Trophoblast cell (in vitro differentiated cells and primary cell): ENCODE measurements at regions not wholly inside any gene's neighbourhood (a gene's known extent, or its start where the extent isn't known, plus 50 kb on each side); places are given as distances from the start of the nearest gene placed in this dataset.
A peak's percentile ranks its signal among the peaks of the same experiment; 100 is the strongest.

Experiments
- DNase-seq, 2 donors: peaks; one replicate each; pipeline ENCODE4 v3.0.0-alpha.2; 2016
- H2AFZ ChIP-seq: 2 replicates; pipeline ENCODE4 v1.6.1; 2013; ENCODE audit warnings: low read length, moderate library complexity, mild to moderate bottlenecking; ENCODE audit not compliant: insufficient read depth, poor library complexity
- H2AK5ac ChIP-seq: 2 replicates; pipeline ENCODE4 v1.6.1; 2013; ENCODE audit warnings: mild to moderate bottlenecking, low read length
- H2BK120ac ChIP-seq: 2 replicates; pipeline ENCODE4 v1.6.1; 2013; ENCODE audit warnings: low read length, mild to moderate bottlenecking, moderate library complexity; ENCODE audit not compliant: insufficient read depth, poor library complexity
- H2BK12ac ChIP-seq: 2 replicates; pipeline ENCODE4 v1.6.1; 2013; ENCODE audit warnings: mild to moderate bottlenecking, low read length, moderate library complexity
- H2BK5ac ChIP-seq: 2 replicates; pipeline ENCODE4 v1.6.1; 2013; ENCODE audit warnings: low read length, low read depth, moderate library complexity, mild to moderate bottlenecking; ENCODE audit not compliant: poor library complexity
- H3K14ac ChIP-seq: 2 replicates; pipeline ENCODE4 v1.6.1; 2013; ENCODE audit warnings: mild to moderate bottlenecking, low read length
- H3K18ac ChIP-seq: 2 replicates; pipeline ENCODE4 v1.6.1; 2013; ENCODE audit warnings: mild to moderate bottlenecking, low read length
- H3K23ac ChIP-seq: 2 replicates; pipeline ENCODE4 v1.6.1; 2013; ENCODE audit warnings: low read length
- H3K27ac ChIP-seq: 2 replicates; pipeline ENCODE4 v1.5.1; 2013; ENCODE audit warnings: low read depth, mild to moderate bottlenecking, inconsistent platforms, low read length, moderate library complexity
- H3K27me3 ChIP-seq: 2 replicates; pipeline ENCODE4 v1.6.1; 2013; ENCODE audit warnings: inconsistent platforms, mild to moderate bottlenecking, low read length, moderate library complexity; ENCODE audit not compliant: insufficient read depth
- H3K36me3 ChIP-seq, 2 experiments: 1 replicate in 1 of 2; 2 replicates in 1 of 2; pipeline ENCODE4 v1.6.1; 2013; ENCODE audit warnings: low read length in 2 of 2, mild to moderate bottlenecking in 2 of 2, moderate library complexity in 1 of 2; ENCODE audit not compliant: insufficient read depth in 2 of 2, control insufficient read depth in 1 of 2
- H3K4ac ChIP-seq: 2 replicates; pipeline ENCODE4 v1.6.1; 2013; ENCODE audit warnings: low read depth, mild to moderate bottlenecking, low read length, moderate library complexity
- H3K4me1 ChIP-seq, 2 experiments: 1 replicate in 1 of 2; 2 replicates in 1 of 2; pipeline ENCODE4 v1.6.1; 2013; ENCODE audit warnings: low read length in 2 of 2, mild to moderate bottlenecking in 2 of 2, moderate library complexity in 1 of 2; ENCODE audit not compliant: insufficient read depth in 2 of 2, control insufficient read depth in 1 of 2
- H3K4me2 ChIP-seq: 2 replicates; pipeline ENCODE4 v1.6.1; 2013; ENCODE audit warnings: inconsistent platforms, mild to moderate bottlenecking, low read length, moderate library complexity
- H3K4me3 ChIP-seq: 2 replicates; pipeline ENCODE4 v1.5.1; 2013; ENCODE audit warnings: mild to moderate bottlenecking, low read depth, low read length, inconsistent platforms
- H3K79me1 ChIP-seq: one replicate; pipeline ENCODE4 v1.6.1; 2013; ENCODE audit warnings: low read length
- H3K79me2 ChIP-seq: 2 replicates; pipeline ENCODE4 v1.6.1; 2013; ENCODE audit warnings: low read length, mild to moderate bottlenecking; ENCODE audit not compliant: control insufficient read depth, insufficient read depth, poor library complexity
- H3K9ac ChIP-seq: 2 replicates; pipeline ENCODE4 v1.6.1; 2013; ENCODE audit warnings: mild to moderate bottlenecking, low read length
- H3K9me3 ChIP-seq: 2 replicates; pipeline ENCODE4 v1.6.1; 2013; ENCODE audit warnings: low read depth, mild to moderate bottlenecking, control low read depth, inconsistent platforms, low read length; ENCODE audit not compliant: insufficient read depth
- H4K12ac ChIP-seq: 2 replicates; pipeline ENCODE4 v1.6.1; 2013; ENCODE audit warnings: low read depth, mild to moderate bottlenecking, low read length, moderate library complexity
- H4K8ac ChIP-seq: 2 replicates; pipeline ENCODE4 v1.6.1; 2013; ENCODE audit warnings: low read depth, mild to moderate bottlenecking, low read length, moderate library complexity
- H4K91ac ChIP-seq: one replicate; pipeline ENCODE4 v1.6.1; 2013; ENCODE audit warnings: low read depth, mild to moderate bottlenecking, low read length, moderate library complexity
- WGBS: extraction: QIAGEN DNeasy Blood & Tissue Kit; methylation state at CpG from one replicate; pipeline ENCODE4 v1.1.7; 2013; ENCODE audit warnings: missing lambda C conversion rate; ENCODE audit not compliant: insufficient read length, insufficient coverage; ENCODE audit errors: extremely low coverage; 5-methylcytosine and 5-hydroxymethylcytosine counted together

GRCh38 chr6:153210083-153210482 is 79.0 kb upstream of the RGS17 start:
- no peak overlapping the region for H4K8ac ChIP-seq
- no peak overlapping the region for H3K4me3 ChIP-seq
- no peaks in the 10 kb centered on the region for H3K9me3 ChIP-seq
- H3K79me1 ChIP-seq, result peaks cover 2% of the 10 kb centered on the region
- no peaks in the 10 kb centered on the region for H3K27me3 ChIP-seq
- H3K36me3 ChIP-seq, result no peaks in the 10 kb centered on the region
- no peaks in the 10 kb centered on the region for H3K4me1 ChIP-seq
- H2BK12ac ChIP-seq, result no peak overlapping the region
- no peak overlapping the region for H3K23ac ChIP-seq
- no peak overlapping the region for H3K9ac ChIP-seq
- H3K18ac ChIP-seq, result no peak overlapping the region
- H3K4me2 ChIP-seq, result no peak overlapping the region
- H2BK120ac ChIP-seq, result no peak overlapping the region
- WGBS, result no CpG with 5 or more reads among the region's 5 CpGs
- H3K4ac ChIP-seq, result no peak overlapping the region
- no peak overlapping the region for H2AK5ac ChIP-seq
- no peaks in the 10 kb centered on the region for H3K79me2 ChIP-seq
- H4K91ac ChIP-seq, result no peak overlapping the region
- no peak for DNase-seq
- no peak overlapping the region for H2BK5ac ChIP-seq
- H3K27ac ChIP-seq, result no peak overlapping the region
- H3K14ac ChIP-seq, result no peak overlapping the region
- no peak overlapping the region for H4K12ac ChIP-seq
- H2AFZ ChIP-seq, result no peak overlapping the region

DNA sequence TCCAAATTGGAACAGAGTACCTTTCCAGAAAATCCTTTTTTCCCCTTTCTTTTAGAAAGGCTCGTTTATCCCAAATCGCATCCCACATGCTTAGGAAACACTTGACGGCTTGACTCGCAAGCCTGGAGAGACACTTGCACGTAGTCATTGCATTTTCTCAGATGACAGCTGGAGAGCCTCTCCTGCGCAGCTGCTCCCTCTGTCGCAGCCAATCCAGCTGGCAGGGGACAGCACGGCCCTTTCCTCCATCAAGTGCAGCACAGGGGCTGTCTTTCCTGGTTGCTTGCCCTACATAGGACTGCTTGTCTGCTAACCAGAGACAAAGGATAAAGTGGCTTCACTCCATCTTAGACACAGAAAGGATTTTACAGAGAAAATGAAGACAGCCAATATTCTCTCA is 77.6 kb upstream of the RGS17 start:
- no peaks in the 10 kb centered on the region for H3K79me2 ChIP-seq
- no peak for DNase-seq
- WGBS, result no CpG with 5 or more reads among the region's 8 CpGs

DNA sequence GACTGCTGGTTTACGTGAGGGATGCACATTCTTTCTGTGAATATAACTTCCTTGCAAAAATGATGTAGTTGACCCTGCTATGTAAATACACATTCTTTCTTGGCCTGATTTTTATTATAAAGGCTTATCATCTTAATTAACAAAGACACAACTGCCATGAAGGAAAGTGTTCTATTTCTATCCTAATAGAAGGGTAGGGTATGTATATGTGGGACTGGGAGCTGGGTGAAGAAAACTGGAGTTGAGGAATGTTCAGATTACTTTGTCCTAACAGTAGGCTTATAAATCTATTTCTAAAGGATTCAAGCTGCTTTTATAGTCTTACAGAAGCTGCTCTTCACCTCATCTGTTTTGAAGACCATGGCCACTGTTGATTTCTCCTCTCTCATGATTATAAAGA is 76.5 kb upstream of the RGS17 start:
- no peaks in the 10 kb centered on the region for H3K79me2 ChIP-seq
- no peak overlapping the region for H3K9ac ChIP-seq
- DNase-seq, result no peak
- no peak overlapping the region for H3K14ac ChIP-seq
- H2AK5ac ChIP-seq, result no peak overlapping the region
- H3K79me1 ChIP-seq, result peaks cover 2% of the 10 kb centered on the region
- no CpG with 5 or more reads among the region's 1 CpG for WGBS
- no peaks in the 10 kb centered on the region for H3K4me1 ChIP-seq
- H3K23ac ChIP-seq, result no peak overlapping the region
- H3K27ac ChIP-seq, result no peak overlapping the region
- H2BK5ac ChIP-seq, result no peak overlapping the region
- no peak overlapping the region for H2BK12ac ChIP-seq
- H4K91ac ChIP-seq, result no peak overlapping the region
- H2AFZ ChIP-seq, result no peak overlapping the region
- H4K12ac ChIP-seq, result no peak overlapping the region
- no peak overlapping the region for H2BK120ac ChIP-seq
- H3K36me3 ChIP-seq, result no peaks in the 10 kb centered on the region
- H3K27me3 ChIP-seq, result no peaks in the 10 kb centered on the region
- H3K18ac ChIP-seq, result no peak overlapping the region
- H3K4me2 ChIP-seq, result no peak overlapping the region
- H4K8ac ChIP-seq, result no peak overlapping the region
- no peaks in the 10 kb centered on the region for H3K9me3 ChIP-seq
- no peak overlapping the region for H3K4me3 ChIP-seq
- H3K4ac ChIP-seq, result no peak overlapping the region

More for the DNA sequence above, 77.6 kb upstream of the RGS17 start:
- H4K8ac ChIP-seq, result no peak overlapping the region
- H3K14ac ChIP-seq, result no peak overlapping the region
- no peak overlapping the region for H3K4ac ChIP-seq
- peaks cover 2% of the 10 kb centered on the region for H3K79me1 ChIP-seq
- H3K27ac ChIP-seq, result no peak overlapping the region
- H2AK5ac ChIP-seq, result no peak overlapping the region
- H3K4me3 ChIP-seq, result peak overlapping the region; percentile 37
- no peaks in the 10 kb centered on the region for H3K27me3 ChIP-seq
- no peak overlapping the region for H3K4me2 ChIP-seq
- H3K9ac ChIP-seq, result no peak overlapping the region
- H4K91ac ChIP-seq, result no peak overlapping the region
- no peaks in the 10 kb centered on the region for H3K4me1 ChIP-seq
- no peaks in the 10 kb centered on the region for H3K36me3 ChIP-seq
- no peaks in the 10 kb centered on the region for H3K9me3 ChIP-seq
- no peak overlapping the region for H3K23ac ChIP-seq
- no peak overlapping the region for H2BK120ac ChIP-seq
- no peak overlapping the region for H2AFZ ChIP-seq
- H4K12ac ChIP-seq, result no peak overlapping the region
- H2BK12ac ChIP-seq, result no peak overlapping the region
- H3K18ac ChIP-seq, result no peak overlapping the region
- H2BK5ac ChIP-seq, result no peak overlapping the region

DNA sequence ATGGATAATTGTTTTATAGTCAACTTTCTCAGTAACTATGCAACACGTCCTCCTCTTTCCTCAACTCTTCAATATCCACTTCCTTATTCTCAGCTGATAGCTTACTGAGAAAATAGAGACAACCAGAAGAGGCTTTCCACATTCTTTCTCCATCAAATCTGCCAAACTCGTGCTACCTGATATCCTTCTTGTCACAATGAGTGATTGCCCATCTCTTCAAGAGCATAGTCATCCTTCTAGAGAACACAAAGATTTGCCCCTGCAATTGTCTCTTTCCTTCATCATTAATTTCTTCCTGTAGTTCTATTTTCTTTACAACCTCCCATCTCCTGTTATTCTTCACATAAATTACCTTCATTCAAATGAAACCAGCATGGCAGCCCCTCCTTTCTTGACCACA is 75.9 kb upstream of the RGS17 start:
- no peak overlapping the region for H3K9ac ChIP-seq
- H2BK120ac ChIP-seq, result no peak overlapping the region
- no peak overlapping the region for H3K4me3 ChIP-seq
- no peaks in the 10 kb centered on the region for H3K79me2 ChIP-seq
- no peak overlapping the region for H3K18ac ChIP-seq
- no peak overlapping the region for H2BK5ac ChIP-seq
- WGBS, result no CpG with 5 or more reads among the region's 2 CpGs
- H3K27ac ChIP-seq, result no peak overlapping the region
- no peak overlapping the region for H4K12ac ChIP-seq
- H2BK12ac ChIP-seq, result no peak overlapping the region
- H3K4me1 ChIP-seq, result no peaks in the 10 kb centered on the region
- H3K27me3 ChIP-seq, result no peaks in the 10 kb centered on the region
- no peak overlapping the region for H2AK5ac ChIP-seq
- H4K8ac ChIP-seq, result no peak overlapping the region
- H3K4me2 ChIP-seq, result no peak overlapping the region
- H2AFZ ChIP-seq, result no peak overlapping the region
- no peaks in the 10 kb centered on the region for H3K36me3 ChIP-seq
- no peak overlapping the region for H3K23ac ChIP-seq
- no peak for DNase-seq
- H3K79me1 ChIP-seq, result peaks cover 2% of the 10 kb centered on the region
- no peak overlapping the region for H3K14ac ChIP-seq
- H3K9me3 ChIP-seq, result no peaks in the 10 kb centered on the region
- H3K4ac ChIP-seq, result no peak overlapping the region
- H4K91ac ChIP-seq, result no peak overlapping the region
